ENCODE measurements at regions not wholly inside any gene's neighbourhood (a gene's known extent, or its start where the extent isn't known, plus 50 kb on each side); places are given as distances from the start of the nearest gene placed in this dataset.

GRCh38 chr11:103637831-103638230 lies 398.6 kb upstream of the DDI1 start:
- Histone ChIP-seq H4K20me1 (ENCODE audit: control insufficient read depth, insufficient read depth) (no peaks in the 10 kb centered on the region), H3K9ac (ENCODE audit: control insufficient read depth, insufficient read depth, low read length) (no peak overlapping the region), H3K27ac (ENCODE audit: control insufficient read depth, insufficient read depth) (no peak overlapping the region), H2AFZ (ENCODE audit: control insufficient read depth, low read depth, low read length) (no peak overlapping the region), H3K4me1 (ENCODE audit: control insufficient read depth, insufficient read depth, low read length) (no peaks in the 10 kb centered on the region), H3K79me2 (ENCODE audit: control insufficient read depth, insufficient read depth, low read length) (no peaks in the 10 kb centered on the region), H3K36me3 (ENCODE audit: control insufficient read depth in 2 of 2, insufficient read depth in 2 of 2, low read length in 1 of 2) (no peaks in the 10 kb centered on the region), H3K9me3 (replicated peaks; ENCODE audit: control insufficient read depth, insufficient read depth, low read length) (no peaks in the 10 kb centered on the region), H3K4me3 (no peak overlapping the region), H3K4me2 (ENCODE audit: control insufficient read depth, insufficient read depth) (no peak overlapping the region), H3K27me3 (replicated peaks in 1 of 2; ENCODE audit: control insufficient read depth in 2 of 2, insufficient read depth in 2 of 2, low read length in 1 of 2) (no peaks in the 10 kb centered on the region)
- intact Hi-C loops (cut with micrococcal nuclease; ENCODE audit: unreplicated experiment): no loop called here
- ChIA-PET RAD21 (ENCODE audit: unreplicated experiment) (no interaction called here), SMC1A (ENCODE audit: uncharacterized antibody, unreplicated experiment) (no interaction called here), CTCF (no interaction called here), POLR2A (no interaction called here)
- ATAC-seq: no peak
- no TSS peak for BruUV-seq (replicated peaks)
- no peak for DNase-seq (ENCODE audit: low read depth, low spot score)
- TF ChIP-seq ETV6 (conservative IDR thresholded peaks at IDR 0.05 in 1 of 2, IDR thresholded peaks at IDR 0.05 in 1 of 2; ENCODE audit: borderline replicate concordance in 1 of 2, low read depth in 1 of 2) (no peak), SRF (IDR thresholded peaks at IDR 0.05; ENCODE audit: low read depth in 2 of 2, low read length in 2 of 2) (no peak)
- no peak for FAIRE-seq
- in situ Hi-C loops (cut with MboI): no loop called here

- ChIA-PET SMC1A (ENCODE audit: uncharacterized antibody, unreplicated experiment) (no interaction called here), CTCF (no interaction called here), POLR2A (no interaction called here), RAD21 (ENCODE audit: unreplicated experiment) (no interaction called here)
- no peaks in the 10 kb centered on the region for H3K79me2 ChIP-seq (ENCODE audit: control insufficient read depth, insufficient read depth, low read length)
- H3K9me3 ChIP-seq (replicated peaks; ENCODE audit: control insufficient read depth, insufficient read depth, low read length): no peaks in the 10 kb centered on the region
- no peak overlapping the region for H2AFZ ChIP-seq (ENCODE audit: control insufficient read depth, low read depth, low read length)
- TF ChIP-seq ATF7 (IDR thresholded peaks at IDR 0.05; ENCODE audit: low read depth) (no peak), BRCA1 (IDR thresholded peaks at IDR 0.05; ENCODE audit: low read depth, low read length) (no peak), ESRRA (IDR thresholded peaks at IDR 0.05; ENCODE audit: low read length) (no peak), NR2C1 (IDR thresholded peaks at IDR 0.05) (no peak), YBX1 (IDR thresholded peaks at IDR 0.05) (no peak), MYC (IDR thresholded peaks at IDR 0.05; ENCODE audit: insufficient read depth, insufficient read length, insufficient replicate concordance, low read length, severe bottlenecking) (no peak), CBFB (IDR thresholded peaks at IDR 0.05; ENCODE audit: low read depth) (no peak), NRF1 (conservative IDR thresholded peaks at IDR 0.05; ENCODE audit: low read depth, low read length) (no peak), MXI1 (IDR thresholded peaks at IDR 0.05; ENCODE audit: low read depth, low read length) (no peak), STAT1 (conservative IDR thresholded peaks at IDR 0.05) (no peak), ZNF274 (IDR thresholded peaks at IDR 0.05; ENCODE audit: insufficient read depth, insufficient read length) (no peak), SREBF1 (IDR thresholded peaks at IDR 0.05; ENCODE audit: low read length) (no peak), IKZF1 (conservative IDR thresholded peaks at IDR 0.05) (no peak), MTA3 (IDR thresholded peaks at IDR 0.05; ENCODE audit: borderline replicate concordance, low read length) (no peak), NBN (IDR thresholded peaks at IDR 0.05) (no peak), CHD1 (IDR thresholded peaks at IDR 0.05; ENCODE audit: low read depth, low read length) (no peak), SP1 (IDR thresholded peaks at IDR 0.05; ENCODE audit: low read depth, low read length) (no peak)
- ATAC-seq (no peak), FAIRE-seq (no peak), DNase-seq (ENCODE audit: low read depth, low spot score) (no peak)
- intact Hi-C loops (cut with micrococcal nuclease; ENCODE audit: unreplicated experiment): no loop called here
- no peaks in the 10 kb centered on the region for H3K36me3 ChIP-seq (ENCODE audit: control insufficient read depth in 2 of 2, insufficient read depth in 2 of 2, low read length in 1 of 2)
- in situ Hi-C loops (cut with MboI): no loop called here
- WGBS (ENCODE audit: insufficient coverage, insufficient replicate concordance, low lambda C conversion rate, missing lambda C conversion rate): 57% methylated on average over 20 of the region's 20 CpGs
- no peaks in the 10 kb centered on the region for H3K27me3 ChIP-seq (replicated peaks in 1 of 2; ENCODE audit: control insufficient read depth in 2 of 2, insufficient read depth in 2 of 2, low read length in 1 of 2)
- no peaks in the 10 kb centered on the region for H3K4me1 ChIP-seq (ENCODE audit: control insufficient read depth, insufficient read depth, low read length)
- no peak overlapping the region for H3K4me3 ChIP-seq
- no peak overlapping the region for H3K27ac ChIP-seq (ENCODE audit: control insufficient read depth, insufficient read depth)
- BruUV-seq (replicated peaks): no TSS peak
- no peak overlapping the region for H3K4me2 ChIP-seq (ENCODE audit: control insufficient read depth, insufficient read depth)
- H3K9ac ChIP-seq (ENCODE audit: control insufficient read depth, insufficient read depth, low read length): no peak overlapping the region
- no peaks in the 10 kb centered on the region for H4K20me1 ChIP-seq (ENCODE audit: control insufficient read depth, insufficient read depth)
These were observed 391.8 kb upstream of the DDI1 start for GRCh38 chr11:103644676-103645075.

Measured in GM12878 (cell line).